ENCODE measurements at regions not wholly inside any gene's neighbourhood (a gene's known extent, or its start where the extent isn't known, plus 50 kb on each side); places are given as distances from the start of the nearest gene placed in this dataset.

GRCh38 chr2:176468457-176469113, 199.3 kb downstream of the MTX2 start:
- DNase-seq (ENCODE audit: low read depth in 2 of 3, low spot score in 1 of 3), result no peak

- no peak for DNase-seq (ENCODE audit: low read depth in 2 of 3, low spot score in 1 of 3)
Observed at GRCh38 chr2:176470713-176471112, 201.5 kb downstream of the MTX2 start.

- DNase-seq (ENCODE audit: low read depth in 2 of 3, low spot score in 1 of 3), result no peak
Observed at GRCh38 chr2:176471949-176472348, 202.7 kb downstream of the MTX2 start.

- DNase-seq (ENCODE audit: low read depth in 2 of 3, low spot score in 1 of 3), result no peak
Observed at GRCh38 chr2:176473177-176473576, 203.9 kb downstream of the MTX2 start.

GRCh38 chr2:176473851-176474250, 204.6 kb downstream of the MTX2 start:
- DNase-seq (ENCODE audit: low read depth in 2 of 3, low spot score in 1 of 3), result no peak

- no peak for DNase-seq (ENCODE audit: low read depth in 2 of 3, low spot score in 1 of 3)
Observed at GRCh38 chr2:176477336-176477735, 208.1 kb downstream of the MTX2 start.

- DNase-seq (ENCODE audit: low read depth in 2 of 3, low spot score in 1 of 3), result no peak
Observed at GRCh38 chr2:176479961-176480360, 210.7 kb downstream of the MTX2 start.

GRCh38 chr2:176482107-176482506, 212.9 kb downstream of the MTX2 start:
- no peak for DNase-seq (ENCODE audit: low read depth in 2 of 3, low spot score in 1 of 3)

- DNase-seq (ENCODE audit: low read depth in 2 of 3, low spot score in 1 of 3), result no peak
Observed at GRCh38 chr2:176483476-176483875, 214.2 kb downstream of the MTX2 start.

- DNase-seq (ENCODE audit: low read depth in 2 of 3, low spot score in 1 of 3), result no peak
Observed at GRCh38 chr2:176483901-176484568, 214.8 kb downstream of the MTX2 start.

GRCh38 chr2:176484838-176485237, 215.6 kb downstream of the MTX2 start:
- DNase-seq (ENCODE audit: low read depth in 2 of 3, low spot score in 1 of 3), result no peak

GRCh38 chr2:176488431-176488830, 219.2 kb downstream of the MTX2 start:
- no peak for DNase-seq (ENCODE audit: low read depth in 2 of 3, low spot score in 1 of 3)

GRCh38 chr2:176490061-176490861, 221.0 kb downstream of the MTX2 start:
- DNase-seq (ENCODE audit: low read depth in 2 of 3, low spot score in 1 of 3), result no peak

GRCh38 chr2:176491172-176491904, 222.1 kb downstream of the MTX2 start:
- DNase-seq (ENCODE audit: low read depth in 2 of 3, low spot score in 1 of 3), result no peak

GRCh38 chr2:176492583-176492982, 223.3 kb downstream of the MTX2 start:
- DNase-seq (ENCODE audit: low read depth in 2 of 3, low spot score in 1 of 3), result no peak

GRCh38 chr2:176493226-176493825, 224.1 kb downstream of the MTX2 start:
- DNase-seq (ENCODE audit: low read depth in 2 of 3, low spot score in 1 of 3), result no peak

- no peak for DNase-seq (ENCODE audit: low read depth in 2 of 3, low spot score in 1 of 3)
Observed at GRCh38 chr2:176493909-176494308, 224.7 kb downstream of the MTX2 start.

- no peak for DNase-seq (ENCODE audit: low read depth in 2 of 3, low spot score in 1 of 3)
Observed at GRCh38 chr2:176494949-176495353, 225.7 kb downstream of the MTX2 start.

- DNase-seq (ENCODE audit: low read depth in 2 of 3, low spot score in 1 of 3), result no peak
Observed at GRCh38 chr2:176495826-176496225, 226.6 kb downstream of the MTX2 start.

- DNase-seq (ENCODE audit: low read depth in 2 of 3, low spot score in 1 of 3), result no peak
Observed at GRCh38 chr2:176496761-176497160, 227.5 kb downstream of the MTX2 start.

- no peak for DNase-seq (ENCODE audit: low read depth in 2 of 3, low spot score in 1 of 3)
Observed at GRCh38 chr2:176500901-176501300, 231.7 kb downstream of the MTX2 start.
